ENCODE measurements at regions not wholly inside any gene's neighbourhood (a gene's known extent, or its start where the extent isn't known, plus 50 kb on each side); places are given as distances from the start of the nearest gene placed in this dataset.

- CTCF ChIA-PET: no interaction called here
- ATAC-seq (ENCODE audit: low read depth) (no peak), DNase-seq (no peak)
- H3K4me1 ChIP-seq (ENCODE audit: control insufficient read depth, insufficient read depth, low read length): no peaks in the 10 kb centered on the region
- H4K91ac ChIP-seq (ENCODE audit: insufficient read depth, low read depth, low read length): no peak overlapping the region
- H3K9me1 ChIP-seq (ENCODE audit: insufficient read depth, low read length): no peaks in the 10 kb centered on the region
- no peak overlapping the region for H3K27ac ChIP-seq (ENCODE audit: insufficient read depth, low read length)
- in situ Hi-C loops (cut with MboI; ENCODE audit: low sequenced_read_pairs): no loop called here
- H2BK20ac ChIP-seq (ENCODE audit: low read depth, low read length): no peak overlapping the region
- no peak overlapping the region for H3K23ac ChIP-seq (ENCODE audit: low read depth, low read length)
- dilution Hi-C loops (cut with HindIII; ENCODE audit: low sequenced_read_pairs, unreplicated experiment): no loop called here
- no peak overlapping the region for H3K9ac ChIP-seq (ENCODE audit: low read depth, low read length)
- H3K27me3 ChIP-seq (ENCODE audit: control insufficient read depth, insufficient read depth, low read length): no peaks in the 10 kb centered on the region
- intact Hi-C loops (cut with micrococcal nuclease): no loop called here
- no peak overlapping the region for H2BK120ac ChIP-seq (ENCODE audit: low read depth, low read length)
- POLR2A ChIA-PET (ENCODE audit: unreplicated experiment): no interaction called here
- H3K56ac ChIP-seq (ENCODE audit: extremely low read depth, insufficient read depth, low read length): no peak overlapping the region
- no peak overlapping the region for H2BK5ac ChIP-seq (ENCODE audit: low read depth, low read length, poor library complexity, severe bottlenecking)
- H4K8ac ChIP-seq (ENCODE audit: low read depth in 2 of 2, low read length in 2 of 2): no peak overlapping the region
- H3K9me3 ChIP-seq (ENCODE audit: control insufficient read depth, insufficient read depth, low read length): no peaks in the 10 kb centered on the region; the same call in 1 of the 2 replicates
- H3K4ac ChIP-seq (ENCODE audit: low read depth, low read length): no peak overlapping the region
- no peak overlapping the region for H2AK5ac ChIP-seq (ENCODE audit: low read depth, low read length)
- H2BK15ac ChIP-seq (ENCODE audit: low read depth, low read length): no peak overlapping the region
- TF ChIP-seq MAZ (IDR thresholded peaks at IDR 0.05; ENCODE audit: borderline replicate concordance, low read depth, low read length): no peak
- no peak for TF ChIP-seq RCOR1 (IDR thresholded peaks at IDR 0.05; ENCODE audit: insufficient replicate concordance, low read length)
- TF ChIP-seq RFX5 (IDR thresholded peaks at IDR 0.05; ENCODE audit: low read depth, low read length): no peak
- TF ChIP-seq MXI1 (IDR thresholded peaks at IDR 0.05; ENCODE audit: borderline replicate concordance, low read depth, low read length): no peak
- TF ChIP-seq SMC3 (IDR thresholded peaks at IDR 0.05; ENCODE audit: low read depth, low read length): no peak
- TF ChIP-seq CEBPB (IDR thresholded peaks at IDR 0.05; ENCODE audit: low read depth, low read length): no peak
- no peak for TF ChIP-seq BHLHE40 (IDR thresholded peaks at IDR 0.05; ENCODE audit: low read depth, low read length)
- TF ChIP-seq MAFK (IDR thresholded peaks at IDR 0.05; ENCODE audit: low read depth, low read length): no peak
- TF ChIP-seq, protein P1, sequence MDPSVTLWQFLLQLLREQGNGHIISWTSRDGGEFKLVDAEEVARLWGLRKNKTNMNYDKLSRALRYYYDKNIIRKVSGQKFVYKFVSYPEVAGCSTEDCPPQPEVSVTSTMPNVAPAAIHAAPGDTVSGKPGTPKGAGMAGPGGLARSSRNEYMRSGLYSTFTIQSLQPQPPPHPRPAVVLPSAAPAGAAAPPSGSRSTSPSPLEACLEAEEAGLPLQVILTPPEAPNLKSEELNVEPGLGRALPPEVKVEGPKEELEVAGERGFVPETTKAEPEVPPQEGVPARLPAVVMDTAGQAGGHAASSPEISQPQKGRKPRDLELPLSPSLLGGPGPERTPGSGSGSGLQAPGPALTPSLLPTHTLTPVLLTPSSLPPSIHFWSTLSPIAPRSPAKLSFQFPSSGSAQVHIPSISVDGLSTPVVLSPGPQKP (IDR thresholded peaks at IDR 0.05; ENCODE audit: borderline replicate concordance, low read depth, low read length): no peak
- TF ChIP-seq USF2 (IDR thresholded peaks at IDR 0.05; ENCODE audit: low read depth, low read length): no peak
- TF ChIP-seq RAD21 (IDR thresholded peaks at IDR 0.05; ENCODE audit: low read length): no peak
- H3K18ac ChIP-seq (ENCODE audit: low read depth, low read length): no peak overlapping the region
- H2AFZ ChIP-seq (replicated peaks; ENCODE audit: low read length, poor library complexity): no peak overlapping the region
- no CpG with 5 or more reads among the region's 2 CpGs for WGBS, 2 experiments (ENCODE audit: extremely low coverage in 2 of 2, insufficient read length in 1 of 2)
- no TSS peak for BruUV-seq (replicated peaks)
- H2AK9ac ChIP-seq (replicated peaks; ENCODE audit: low read depth, low read length, poor library complexity): no peak overlapping the region
- no peaks in the 10 kb centered on the region for H4K20me1 ChIP-seq (ENCODE audit: insufficient read depth, low read length)
- H3K79me1 ChIP-seq (ENCODE audit: low read depth in 1 of 2, low read length in 2 of 2): no peaks in the 10 kb centered on the region
- no peak overlapping the region for H3K14ac ChIP-seq (replicated peaks; ENCODE audit: low read depth, low read length)
- no peak overlapping the region for H3K4me3 ChIP-seq (ENCODE audit: insufficient read depth, low read depth, low read length)
- H4K5ac ChIP-seq (ENCODE audit: low read depth, low read length): no peak overlapping the region
- no peak overlapping the region for H3K4me2 ChIP-seq (ENCODE audit: low read depth, low read length)
- H3K36me3 ChIP-seq (ENCODE audit: control insufficient read depth, insufficient read depth, low read length): no peaks in the 10 kb centered on the region
Measured at GRCh38 chr13:34815526-34815925, 126.5 kb upstream of the NBEA start.

Measured in IMR-90 (cell line).